ENCODE measurements at regions not wholly inside any gene's neighbourhood (a gene's known extent, or its start where the extent isn't known, plus 50 kb on each side); places are given as distances from the start of the nearest gene placed in this dataset.

GRCh38 chr11:121829159-121829643 is 286.8 kb downstream of the BLID start:
- 37% methylated on average over 2 of the region's 2 CpGs for WGBS
- Histone ChIP-seq H3K4me3 (ENCODE audit: low read depth, low read length) (no peak overlapping the region), H3K4me1 (ENCODE audit: insufficient read depth) (no peaks in the 10 kb centered on the region), H3K27ac (ENCODE audit: low read depth) (no peak overlapping the region), H3K36me3 (ENCODE audit: insufficient read depth) (no peaks in the 10 kb centered on the region)
- no peak for DNase-seq (ENCODE audit: extremely low spot score)

- WGBS, result 73% methylated on average over 1 of the region's 1 CpG
- Histone ChIP-seq H3K27ac (ENCODE audit: low read depth) (peak overlapping the region; percentile 59), H3K36me3 (ENCODE audit: insufficient read depth) (no peaks in the 10 kb centered on the region), H3K4me3 (ENCODE audit: low read depth, low read length) (no peak overlapping the region), H3K4me1 (ENCODE audit: insufficient read depth) (no peaks in the 10 kb centered on the region)
- DNase-seq (ENCODE audit: extremely low spot score), result no peak
Measured at GRCh38 chr11:121814962-121815361, 301.1 kb downstream of the BLID start.

GRCh38 chr11:121814296-121814695 is 301.7 kb downstream of the BLID start:
- H3K27ac ChIP-seq (ENCODE audit: low read depth), result no peak overlapping the region
- no peak overlapping the region for H3K4me3 ChIP-seq (ENCODE audit: low read depth, low read length)
- H3K4me1 ChIP-seq (ENCODE audit: insufficient read depth), result no peaks in the 10 kb centered on the region

GRCh38 chr11:121810291-121810690 is 305.7 kb downstream of the BLID start:
- Histone ChIP-seq H3K4me3 (ENCODE audit: low read depth, low read length) (no peak overlapping the region), H3K4me1 (ENCODE audit: insufficient read depth) (peaks cover 2% of the 10 kb centered on the region), H3K36me3 (ENCODE audit: insufficient read depth) (no peaks in the 10 kb centered on the region), H3K27ac (ENCODE audit: low read depth) (peak overlapping the region; percentile 29)
- no peak for DNase-seq (ENCODE audit: extremely low spot score)
- 38% methylated on average over 4 of the region's 4 CpGs for WGBS

More at GRCh38 chr11:121814296-121814695, 301.7 kb downstream of the BLID start:
- H3K36me3 ChIP-seq (ENCODE audit: insufficient read depth), result no peaks in the 10 kb centered on the region
- no peak for DNase-seq (ENCODE audit: extremely low spot score)

- H3K27ac ChIP-seq (ENCODE audit: low read depth), result no peak overlapping the region
- no peak overlapping the region for H3K4me3 ChIP-seq (ENCODE audit: low read depth, low read length)
- no peak for DNase-seq (ENCODE audit: extremely low spot score)
- no peaks in the 10 kb centered on the region for H3K36me3 ChIP-seq (ENCODE audit: insufficient read depth)
- WGBS, result 84% methylated on average over 2 of the region's 2 CpGs
- H3K4me1 ChIP-seq (ENCODE audit: insufficient read depth), result peaks cover 2% of the 10 kb centered on the region
Measured at GRCh38 chr11:121808096-121808495, 307.9 kb downstream of the BLID start.

- Histone ChIP-seq H3K4me3 (ENCODE audit: low read depth, low read length) (no peak overlapping the region), H3K36me3 (ENCODE audit: insufficient read depth) (no peaks in the 10 kb centered on the region), H3K4me1 (ENCODE audit: insufficient read depth) (peaks cover 2% of the 10 kb centered on the region), H3K27ac (ENCODE audit: low read depth) (no peak overlapping the region)
- WGBS, result 95% methylated on average over 2 of the region's 2 CpGs
- no peak for DNase-seq (ENCODE audit: extremely low spot score)
Measured at GRCh38 chr11:121807051-121807450, 309.0 kb downstream of the BLID start.

- peak; percentile 62 for DNase-seq (ENCODE audit: extremely low spot score)
- WGBS, result 60% methylated on average over 4 of the region's 4 CpGs
Measured at GRCh38 chr11:121802542-121802941, 313.5 kb downstream of the BLID start.

GRCh38 chr11:121801781-121802180 is 314.2 kb downstream of the BLID start:
- peaks cover 1% of the 10 kb centered on the region for H3K4me1 ChIP-seq (ENCODE audit: insufficient read depth)
- no peak for DNase-seq (ENCODE audit: extremely low spot score)
- H3K4me3 ChIP-seq (ENCODE audit: low read depth, low read length), result no peak overlapping the region
- H3K27ac ChIP-seq (ENCODE audit: low read depth), result no peak overlapping the region
- WGBS, result 67% methylated on average over 5 of the region's 5 CpGs
- H3K36me3 ChIP-seq (ENCODE audit: insufficient read depth), result no peaks in the 10 kb centered on the region

More at GRCh38 chr11:121802542-121802941, 313.5 kb downstream of the BLID start:
- Histone ChIP-seq H3K36me3 (ENCODE audit: insufficient read depth) (no peaks in the 10 kb centered on the region), H3K4me1 (ENCODE audit: insufficient read depth) (peaks cover 2% of the 10 kb centered on the region), H3K27ac (ENCODE audit: low read depth) (no peak overlapping the region), H3K4me3 (ENCODE audit: low read depth, low read length) (no peak overlapping the region)

GRCh38 chr11:121801394-121801748 is 314.6 kb downstream of the BLID start:
- H3K36me3 ChIP-seq (ENCODE audit: insufficient read depth), result no peaks in the 10 kb centered on the region
- H3K27ac ChIP-seq (ENCODE audit: low read depth), result no peak overlapping the region
- H3K4me3 ChIP-seq (ENCODE audit: low read depth, low read length), result no peak overlapping the region
- 36% methylated on average over 3 of the region's 3 CpGs for WGBS
- no peaks in the 10 kb centered on the region for H3K4me1 ChIP-seq (ENCODE audit: insufficient read depth)
- DNase-seq (ENCODE audit: extremely low spot score), result no peak

- Histone ChIP-seq H3K4me3 (ENCODE audit: low read depth, low read length) (no peak overlapping the region), H3K36me3 (ENCODE audit: insufficient read depth) (no peaks in the 10 kb centered on the region), H3K27ac (ENCODE audit: low read depth) (peak overlapping the region; percentile 6), H3K4me1 (ENCODE audit: insufficient read depth) (no peaks in the 10 kb centered on the region)
- DNase-seq (ENCODE audit: extremely low spot score), result no peak
- WGBS, result 21% methylated on average over 10 of the region's 10 CpGs
Measured at GRCh38 chr11:121800731-121801393, 315.2 kb downstream of the BLID start.

GRCh38 chr11:121800240-121800639 is 315.8 kb downstream of the BLID start:
- no peak overlapping the region for H3K27ac ChIP-seq (ENCODE audit: low read depth)
- H3K4me3 ChIP-seq (ENCODE audit: low read depth, low read length), result no peak overlapping the region
- H3K36me3 ChIP-seq (ENCODE audit: insufficient read depth), result no peaks in the 10 kb centered on the region
- DNase-seq (ENCODE audit: extremely low spot score), result no peak
- no peaks in the 10 kb centered on the region for H3K4me1 ChIP-seq (ENCODE audit: insufficient read depth)

- H3K36me3 ChIP-seq (ENCODE audit: insufficient read depth), result no peaks in the 10 kb centered on the region
- H3K4me3 ChIP-seq (ENCODE audit: low read depth, low read length), result no peak overlapping the region
- 98% methylated on average over 3 of the region's 3 CpGs for WGBS
- H3K4me1 ChIP-seq (ENCODE audit: insufficient read depth), result no peaks in the 10 kb centered on the region
- no peak for DNase-seq (ENCODE audit: extremely low spot score)
- H3K27ac ChIP-seq (ENCODE audit: low read depth), result no peak overlapping the region
Measured at GRCh38 chr11:121797496-121797895, 318.5 kb downstream of the BLID start.

GRCh38 chr11:121795174-121795573 is 320.8 kb downstream of the BLID start:
- Histone ChIP-seq H3K36me3 (ENCODE audit: insufficient read depth) (no peaks in the 10 kb centered on the region), H3K27ac (ENCODE audit: low read depth) (no peak overlapping the region), H3K4me1 (ENCODE audit: insufficient read depth) (no peaks in the 10 kb centered on the region), H3K4me3 (ENCODE audit: low read depth, low read length) (no peak overlapping the region)
- 73% methylated on average over 7 of the region's 7 CpGs for WGBS
- DNase-seq (ENCODE audit: extremely low spot score), result no peak

GRCh38 chr11:121794671-121795141 is 321.3 kb downstream of the BLID start:
- DNase-seq (ENCODE audit: extremely low spot score), result no peak
- no peaks in the 10 kb centered on the region for H3K4me1 ChIP-seq (ENCODE audit: insufficient read depth)
- H3K4me3 ChIP-seq (ENCODE audit: low read depth, low read length), result no peak overlapping the region
- 96% methylated on average over 22 of the region's 22 CpGs for WGBS
- H3K36me3 ChIP-seq (ENCODE audit: insufficient read depth), result no peaks in the 10 kb centered on the region
- H3K27ac ChIP-seq (ENCODE audit: low read depth), result no peak overlapping the region
